ENCODE measurements at regions not wholly inside any gene's neighbourhood (a gene's known extent, or its start where the extent isn't known, plus 50 kb on each side); places are given as distances from the start of the nearest gene placed in this dataset.

DNA sequence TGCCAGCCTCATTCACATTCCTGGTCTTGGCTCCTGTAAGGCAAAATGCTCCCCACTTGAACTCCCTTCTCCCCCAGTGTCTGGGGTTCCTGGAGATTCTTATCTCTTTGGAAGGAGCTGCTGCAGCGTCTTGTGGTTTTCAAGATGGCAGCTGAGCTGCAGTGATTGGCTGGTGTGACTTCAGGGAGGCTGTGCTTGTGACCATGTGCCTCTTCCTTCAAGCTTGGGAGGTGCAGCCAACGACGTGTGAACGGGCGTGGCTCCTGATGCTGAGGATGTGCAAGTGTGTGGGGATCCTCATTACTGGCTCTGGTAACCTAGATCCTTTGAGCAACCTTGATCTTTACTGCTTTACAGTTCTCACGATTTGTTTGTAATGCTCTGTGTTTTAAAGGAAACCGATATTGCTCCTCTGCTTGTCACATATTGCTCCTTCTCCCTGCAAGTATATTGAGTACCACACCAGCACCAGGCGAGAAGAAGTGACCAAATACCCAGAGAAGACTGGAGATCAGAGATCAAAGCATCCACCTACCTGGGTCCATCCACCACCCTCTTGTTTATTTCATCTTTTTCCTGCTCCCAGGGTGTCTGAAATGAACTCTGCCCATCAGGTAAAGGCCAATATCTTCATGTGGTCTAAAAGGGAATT is 208.5 kb downstream of the FGF9 start:
- Histone ChIP-seq H3K4me3 (ENCODE audit: insufficient read depth, low read depth, low read length) (no peak overlapping the region), H3K4me2 (ENCODE audit: low read depth, low read length) (no peak overlapping the region), H2BK120ac (ENCODE audit: low read depth, low read length) (no peak overlapping the region), H3K9me3 (ENCODE audit: control insufficient read depth, insufficient read depth, low read length) (no peaks in the 10 kb centered on the region), H4K8ac (ENCODE audit: low read depth in 2 of 2, low read length in 2 of 2) (no peak overlapping the region), H4K91ac (ENCODE audit: insufficient read depth, low read depth, low read length) (no peak overlapping the region), H2AK9ac (replicated peaks; ENCODE audit: low read depth, low read length, poor library complexity) (no peak overlapping the region), H3K27ac (ENCODE audit: insufficient read depth, low read length) (no peak overlapping the region), H2BK20ac (ENCODE audit: low read depth, low read length) (no peak overlapping the region), H3K4ac (ENCODE audit: low read depth, low read length) (no peak overlapping the region), H2AK5ac (ENCODE audit: low read depth, low read length) (no peak overlapping the region), H2BK5ac (ENCODE audit: low read depth, low read length, poor library complexity, severe bottlenecking) (no peak overlapping the region), H3K56ac (ENCODE audit: extremely low read depth, insufficient read depth, low read length) (no peak overlapping the region), H3K9ac (ENCODE audit: low read depth, low read length) (no peak overlapping the region), H4K20me1 (ENCODE audit: insufficient read depth, low read length) (no peaks in the 10 kb centered on the region), H3K23ac (ENCODE audit: low read depth, low read length) (no peak overlapping the region), H3K18ac (ENCODE audit: low read depth, low read length) (no peak overlapping the region), H2AFZ (replicated peaks; ENCODE audit: low read length, poor library complexity) (no peak overlapping the region), H3K36me3 (ENCODE audit: control insufficient read depth, insufficient read depth, low read length) (no peaks in the 10 kb centered on the region), H3K27me3 (ENCODE audit: control insufficient read depth, insufficient read depth, low read length) (no peaks in the 10 kb centered on the region), H4K5ac (ENCODE audit: low read depth, low read length) (no peak overlapping the region), H3K14ac (replicated peaks; ENCODE audit: low read depth, low read length) (no peak overlapping the region), H3K79me1 (ENCODE audit: low read depth in 1 of 2, low read length in 2 of 2) (no peaks in the 10 kb centered on the region), H3K9me1 (ENCODE audit: insufficient read depth, low read length) (no peaks in the 10 kb centered on the region), H2BK15ac (ENCODE audit: low read depth, low read length) (no peak overlapping the region), H3K4me1 (ENCODE audit: control insufficient read depth, insufficient read depth, low read length) (peaks cover 8% of the 10 kb centered on the region; the same call in 1 of the 2 replicates)
- ATAC-seq (ENCODE audit: low read depth) (no peak), DNase-seq (no peak)
- ChIA-PET POLR2A (ENCODE audit: unreplicated experiment) (no interaction called here), CTCF (no interaction called here)
- 80% methylated on average over 1 of the region's 8 CpGs; no CpG with 5 or more reads in 1 of the 2 experiments for WGBS, 2 experiments (ENCODE audit: extremely low coverage in 2 of 2, insufficient read length in 1 of 2)
- no peak for TF ChIP-seq CHD1 (IDR thresholded peaks at IDR 0.05; ENCODE audit: low read depth, low read length)
- TF ChIP-seq, protein P1, sequence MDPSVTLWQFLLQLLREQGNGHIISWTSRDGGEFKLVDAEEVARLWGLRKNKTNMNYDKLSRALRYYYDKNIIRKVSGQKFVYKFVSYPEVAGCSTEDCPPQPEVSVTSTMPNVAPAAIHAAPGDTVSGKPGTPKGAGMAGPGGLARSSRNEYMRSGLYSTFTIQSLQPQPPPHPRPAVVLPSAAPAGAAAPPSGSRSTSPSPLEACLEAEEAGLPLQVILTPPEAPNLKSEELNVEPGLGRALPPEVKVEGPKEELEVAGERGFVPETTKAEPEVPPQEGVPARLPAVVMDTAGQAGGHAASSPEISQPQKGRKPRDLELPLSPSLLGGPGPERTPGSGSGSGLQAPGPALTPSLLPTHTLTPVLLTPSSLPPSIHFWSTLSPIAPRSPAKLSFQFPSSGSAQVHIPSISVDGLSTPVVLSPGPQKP (IDR thresholded peaks at IDR 0.05; ENCODE audit: borderline replicate concordance, low read depth, low read length), result no peak
- no peak for TF ChIP-seq MAFK (IDR thresholded peaks at IDR 0.05; ENCODE audit: low read depth, low read length)
- TF ChIP-seq RFX5 (IDR thresholded peaks at IDR 0.05; ENCODE audit: low read depth, low read length), result no peak
- TF ChIP-seq, protein P2, sequence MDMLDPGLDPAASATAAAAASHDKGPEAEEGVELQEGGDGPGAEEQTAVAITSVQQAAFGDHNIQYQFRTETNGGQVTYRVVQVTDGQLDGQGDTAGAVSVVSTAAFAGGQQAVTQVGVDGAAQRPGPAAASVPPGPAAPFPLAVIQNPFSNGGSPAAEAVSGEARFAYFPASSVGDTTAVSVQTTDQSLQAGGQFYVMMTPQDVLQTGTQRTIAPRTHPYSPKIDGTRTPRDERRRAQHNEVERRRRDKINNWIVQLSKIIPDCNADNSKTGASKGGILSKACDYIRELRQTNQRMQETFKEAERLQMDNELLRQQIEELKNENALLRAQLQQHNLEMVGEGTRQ (IDR thresholded peaks at IDR 0.05; ENCODE audit: low read depth, low read length), result no peak
- no TSS peak for BruUV-seq (replicated peaks)
- dilution Hi-C loops (cut with HindIII; ENCODE audit: low sequenced_read_pairs, unreplicated experiment), result no loop called here
- in situ Hi-C loops (cut with MboI; ENCODE audit: low sequenced_read_pairs), result no loop called here
- intact Hi-C loops (cut with micrococcal nuclease), result no loop called here
